OCI-LY1 (cell line): ENCODE measurements at regions not wholly inside any gene's neighbourhood (a gene's known extent, or its start where the extent isn't known, plus 50 kb on each side); places are given as distances from the start of the nearest gene placed in this dataset.

Experiments used
- H2AFZ ChIP-seq: fragments of 200-600 bp; sonication (generic), shearing (Covaris generic); 2 replicates; pipeline ENCODE4 v1.6.0; 2014; ENCODE audit warnings: antibody characterized with exemption, mild to moderate bottlenecking, low read length
- H3F3A ChIP-seq: fragments of 200-600 bp; sonication (generic), shearing (Covaris generic); 2 replicates; pipeline ENCODE4 v1.6.0; 2014; ENCODE audit warnings: mild to moderate bottlenecking, antibody characterized with exemption, low read length, moderate library complexity; ENCODE audit not compliant: insufficient read depth
- H3K27ac ChIP-seq: fragments of 200-600 bp; sonication (generic); 2 replicates; pipeline ENCODE4 v1.5.1; 2014; ENCODE audit warnings: low read length, mixed run types, mild to moderate bottlenecking, low read depth; ENCODE audit not compliant: poor library complexity, severe bottlenecking
- H3K27me3 ChIP-seq: fragments of 200-600 bp; sonication (generic); 2 replicates; pipeline ENCODE4 v1.6.0; 2014; ENCODE audit warnings: antibody characterized with exemption, mild to moderate bottlenecking, low read length, moderate library complexity; ENCODE audit not compliant: insufficient read depth
- H3K36me3 ChIP-seq: fragments of 200-600 bp; sonication (generic); 2 replicates; pipeline ENCODE4 v1.6.1; 2014; ENCODE audit warnings: mild to moderate bottlenecking, antibody characterized with exemption, low read length, moderate library complexity, mixed read lengths; ENCODE audit not compliant: insufficient read depth
- H3K4me1 ChIP-seq: fragments of 200-600 bp; sonication (generic); 2 replicates; pipeline ENCODE4 v1.5.1; 2014; ENCODE audit warnings: mild to moderate bottlenecking, low read length, moderate library complexity; ENCODE audit not compliant: insufficient read depth, severe bottlenecking
- H3K4me2 ChIP-seq: fragments of 200-600 bp; sonication (generic), shearing (Covaris generic); 2 replicates; pipeline ENCODE4 v1.6.1; 2014; ENCODE audit warnings: low read length
- H3K4me3 ChIP-seq: fragments of 200-600 bp; sonication (generic); 2 replicates; pipeline ENCODE4 v1.5.1; 2014; ENCODE audit warnings: low read length, low read depth, mild to moderate bottlenecking, mixed read lengths; ENCODE audit not compliant: poor library complexity, severe bottlenecking
- H3K79me2 ChIP-seq: fragments of 200-600 bp; shearing (Covaris generic); 2 replicates; pipeline ENCODE4 v1.6.1; 2016; ENCODE audit warnings: mixed run types, low read length, mixed read lengths; ENCODE audit not compliant: insufficient read depth
- H3K9ac ChIP-seq: fragments of 200-600 bp; sonication (generic), shearing (Covaris generic); 2 replicates; pipeline ENCODE4 v1.6.1; 2014; ENCODE audit warnings: mild to moderate bottlenecking, low read length, mixed read lengths
- H3K9me2 ChIP-seq: fragments of 200-600 bp; sonication (generic), shearing (Covaris generic); 2 replicates; pipeline ENCODE4 v1.6.1; 2014; ENCODE audit warnings: low read depth, mild to moderate bottlenecking, low read length, mixed read lengths
- H3K9me3 ChIP-seq: fragments of 200-600 bp; shearing (Covaris generic); 2 replicates; pipeline ENCODE4 v1.6.1; 2014; ENCODE audit warnings: low read length, mixed read lengths
- H4K20me1 ChIP-seq: fragments of 200-600 bp; sonication (generic), shearing (Covaris generic); 2 replicates; pipeline ENCODE4 v1.6.0; 2016; ENCODE audit warnings: mild to moderate bottlenecking, low read length; ENCODE audit not compliant: insufficient read depth
- CTCF ChIP-seq: fragments of 200-600 bp; sonication (generic), shearing (Covaris generic); IDR thresholded peaks from 2 replicates; pipeline ENCODE4 v1.5.1; 2017; ENCODE audit warnings: mild to moderate bottlenecking, antibody characterized with exemption, low read length, moderate library complexity, mixed read lengths
- EZH2 ChIP-seq: fragments of 200-600 bp; sonication (generic), shearing (Covaris generic); IDR thresholded peaks from 2 replicates; pipeline ENCODE4 v1.8.0; 2017; ENCODE audit warnings: borderline replicate concordance, mixed run types, mild to moderate bottlenecking, antibody characterized with exemption, low read length, moderate library complexity, mixed read lengths

GRCh38 chr1:222373831-222374602, 173.9 kb downstream of the HHIPL2 start:
- TF ChIP-seq CTCF = no peak
- no peak for TF ChIP-seq EZH2
- no peak overlapping the region for H3K4me2 ChIP-seq

GRCh38 chr1:222373216-222373615, 174.7 kb downstream of the HHIPL2 start:
- TF ChIP-seq EZH2 (no peak), CTCF (no peak)
- H3K27me3 ChIP-seq = no peaks in the 10 kb centered on the region
- no peaks in the 10 kb centered on the region for H3K4me1 ChIP-seq
- no peak overlapping the region for H3K4me3 ChIP-seq
- no peak overlapping the region for H2AFZ ChIP-seq
- H4K20me1 ChIP-seq = no peaks in the 10 kb centered on the region
- no peaks in the 10 kb centered on the region for H3K79me2 ChIP-seq
- H3K4me2 ChIP-seq = no peak overlapping the region
- H3K36me3 ChIP-seq = no peaks in the 10 kb centered on the region
- no peak overlapping the region for H3K9ac ChIP-seq
- no peaks in the 10 kb centered on the region for H3K9me3 ChIP-seq
- no peak overlapping the region for H3K27ac ChIP-seq
- H3F3A ChIP-seq = no peaks in the 10 kb centered on the region
- H3K9me2 ChIP-seq = no peaks in the 10 kb centered on the region

More at GRCh38 chr1:222373831-222374602, 173.9 kb downstream of the HHIPL2 start:
- H3K9me3 ChIP-seq = no peaks in the 10 kb centered on the region
- no peaks in the 10 kb centered on the region for H4K20me1 ChIP-seq
- H3K36me3 ChIP-seq = no peaks in the 10 kb centered on the region
- H3K4me3 ChIP-seq = no peak overlapping the region
- H2AFZ ChIP-seq = no peak overlapping the region
- H3K27me3 ChIP-seq = no peaks in the 10 kb centered on the region
- H3F3A ChIP-seq = no peaks in the 10 kb centered on the region
- no peaks in the 10 kb centered on the region for H3K9me2 ChIP-seq
- H3K4me1 ChIP-seq = no peaks in the 10 kb centered on the region
- no peak overlapping the region for H3K9ac ChIP-seq
- no peaks in the 10 kb centered on the region for H3K79me2 ChIP-seq
- no peak overlapping the region for H3K27ac ChIP-seq

GRCh38 chr1:222372221-222372620, 175.7 kb downstream of the HHIPL2 start:
- Histone ChIP-seq H3K9me3 (no peaks in the 10 kb centered on the region), H4K20me1 (no peaks in the 10 kb centered on the region), H3K4me2 (no peak overlapping the region), H3K9me2 (no peaks in the 10 kb centered on the region), H3K4me3 (no peak overlapping the region), H2AFZ (no peak overlapping the region), H3K9ac (no peak overlapping the region), H3K27ac (no peak overlapping the region), H3K36me3 (no peaks in the 10 kb centered on the region), H3K79me2 (no peaks in the 10 kb centered on the region), H3F3A (no peaks in the 10 kb centered on the region), H3K4me1 (no peaks in the 10 kb centered on the region), H3K27me3 (no peaks in the 10 kb centered on the region)
- TF ChIP-seq EZH2 (no peak), CTCF (no peak)
